ENCODE measurements at regions not wholly inside any gene's neighbourhood (a gene's known extent, or its start where the extent isn't known, plus 50 kb on each side); places are given as distances from the start of the nearest gene placed in this dataset.
"Not testable (repeated sequence)": the region's sequence is repeated elsewhere in the genome, so short reads cannot be mapped to it uniquely, and the experiment has no call there.

DNA sequence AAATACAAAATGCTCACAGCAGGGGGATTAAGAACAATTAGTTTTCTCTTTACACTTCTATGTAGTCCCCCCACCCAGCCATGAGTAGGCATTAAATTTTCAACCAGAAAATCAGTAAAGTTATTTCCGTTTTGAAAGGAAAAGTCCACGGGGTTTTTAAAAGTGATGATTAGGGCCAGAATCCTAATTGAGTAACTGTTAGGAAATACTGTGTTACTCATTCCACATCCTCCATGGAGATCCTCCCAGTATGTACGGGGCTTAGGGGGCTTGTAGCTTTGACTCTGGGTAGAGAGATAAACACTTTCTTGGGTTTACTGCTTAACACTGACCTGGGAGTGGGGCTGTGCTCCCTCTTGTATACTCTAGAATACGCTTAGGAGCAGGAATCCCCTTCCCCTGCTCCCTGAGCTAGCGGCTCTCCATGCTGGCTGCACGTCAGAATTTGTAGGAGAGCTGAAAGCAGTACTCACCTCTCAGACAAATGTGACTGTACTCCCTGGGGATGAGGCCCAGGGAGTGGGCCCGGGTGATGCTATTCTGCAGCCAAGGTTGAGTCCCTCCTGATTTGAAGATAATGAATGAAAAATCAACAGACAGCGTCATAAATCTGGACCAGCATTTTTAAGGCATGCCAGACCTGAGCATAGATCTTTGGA, 100.5 kb downstream of the SLC4A3 start:
- DNase-seq (ENCODE audit: low read depth) = no peak

GRCh38 chr2:219728991-219729487, 101.6 kb downstream of the SLC4A3 start:
- no peak for DNase-seq (ENCODE audit: low read depth)

- DNase-seq (ENCODE audit: low read depth) = no peak
These were observed 103.7 kb downstream of the SLC4A3 start for GRCh38 chr2:219731173-219731572.

GRCh38 chr2:219733106-219733505, 105.7 kb downstream of the SLC4A3 start:
- no peak for DNase-seq (ENCODE audit: low read depth)

- DNase-seq (ENCODE audit: low read depth) = no peak
These were observed 106.3 kb downstream of the SLC4A3 start for GRCh38 chr2:219733746-219734145.

- no peak for DNase-seq (ENCODE audit: low read depth)
These were observed 108.8 kb downstream of the SLC4A3 start for GRCh38 chr2:219736209-219736608.

GRCh38 chr2:219737270-219737691, 109.9 kb downstream of the SLC4A3 start:
- no peak for DNase-seq (ENCODE audit: low read depth)

GRCh38 chr2:219739066-219739465, 111.6 kb downstream of the SLC4A3 start:
- DNase-seq (ENCODE audit: low read depth) = no peak

- DNase-seq (ENCODE audit: low read depth) = no peak
These were observed 112.5 kb downstream of the SLC4A3 start for GRCh38 chr2:219739866-219740440.

DNA sequence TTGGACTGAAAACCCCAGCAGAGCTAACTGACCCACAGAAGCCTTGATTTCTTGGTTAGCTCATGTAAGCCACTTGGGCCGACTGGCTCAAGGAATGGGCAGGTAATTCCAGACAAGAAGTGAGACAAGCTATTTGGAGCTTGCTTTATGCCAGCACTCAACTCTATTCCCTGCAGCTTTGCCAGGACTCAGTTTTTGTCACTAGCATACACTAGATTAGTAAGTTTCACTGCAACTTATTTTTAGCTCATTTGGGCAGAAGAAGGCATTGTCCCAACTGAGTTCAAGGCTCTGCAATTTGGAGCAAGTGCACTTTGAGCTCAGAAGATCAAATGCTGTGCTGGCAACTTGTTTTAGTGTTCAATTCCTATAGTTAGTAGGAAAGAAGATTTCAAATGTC, 116.1 kb downstream of the SLC4A3 start:
- no peak for DNase-seq (ENCODE audit: low read depth)

DNA sequence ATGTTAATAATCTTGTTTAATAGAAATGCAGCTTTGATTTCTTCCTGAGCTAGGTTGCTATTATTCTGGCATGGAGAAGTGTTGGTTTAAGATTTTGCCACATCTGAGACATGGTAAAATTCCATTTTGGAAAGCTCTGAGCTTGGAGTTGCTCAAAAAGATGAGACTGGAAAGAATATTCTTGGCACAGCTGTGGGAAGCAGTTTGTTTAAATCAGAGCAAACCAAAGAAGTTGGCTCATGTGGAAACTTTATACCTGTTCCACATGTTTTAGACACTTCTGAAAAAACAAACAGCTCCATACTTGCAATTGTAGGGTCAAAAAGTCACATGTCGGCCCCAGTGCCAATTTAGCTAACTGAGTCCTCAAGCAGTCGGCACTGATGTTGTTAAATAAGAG, 116.6 kb downstream of the SLC4A3 start:
- DNase-seq (ENCODE audit: low read depth) = no peak

DNA sequence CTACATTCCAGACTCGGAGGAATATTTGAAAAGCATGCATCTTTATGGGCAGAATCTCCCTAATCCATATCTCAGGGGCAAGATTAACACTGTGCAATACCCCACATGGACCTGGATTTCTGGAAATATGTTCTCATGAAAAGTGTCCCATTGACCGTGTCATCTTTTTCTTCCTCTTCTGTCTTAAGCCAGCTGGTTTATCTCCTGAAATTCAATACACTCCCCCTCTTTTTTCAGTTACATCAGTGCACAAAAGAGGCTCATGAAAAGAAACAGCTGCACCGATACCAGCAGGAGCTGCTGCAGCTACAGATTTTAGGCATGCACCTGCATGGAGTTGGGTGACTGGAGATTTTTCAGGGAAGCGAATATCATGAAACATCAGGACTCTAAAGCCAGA, 117.2 kb downstream of the SLC4A3 start:
- DNase-seq (ENCODE audit: low read depth) = no peak

- no peak for DNase-seq (ENCODE audit: low read depth)
These were observed 120.2 kb downstream of the SLC4A3 start for GRCh38 chr2:219747637-219748036.

DNA sequence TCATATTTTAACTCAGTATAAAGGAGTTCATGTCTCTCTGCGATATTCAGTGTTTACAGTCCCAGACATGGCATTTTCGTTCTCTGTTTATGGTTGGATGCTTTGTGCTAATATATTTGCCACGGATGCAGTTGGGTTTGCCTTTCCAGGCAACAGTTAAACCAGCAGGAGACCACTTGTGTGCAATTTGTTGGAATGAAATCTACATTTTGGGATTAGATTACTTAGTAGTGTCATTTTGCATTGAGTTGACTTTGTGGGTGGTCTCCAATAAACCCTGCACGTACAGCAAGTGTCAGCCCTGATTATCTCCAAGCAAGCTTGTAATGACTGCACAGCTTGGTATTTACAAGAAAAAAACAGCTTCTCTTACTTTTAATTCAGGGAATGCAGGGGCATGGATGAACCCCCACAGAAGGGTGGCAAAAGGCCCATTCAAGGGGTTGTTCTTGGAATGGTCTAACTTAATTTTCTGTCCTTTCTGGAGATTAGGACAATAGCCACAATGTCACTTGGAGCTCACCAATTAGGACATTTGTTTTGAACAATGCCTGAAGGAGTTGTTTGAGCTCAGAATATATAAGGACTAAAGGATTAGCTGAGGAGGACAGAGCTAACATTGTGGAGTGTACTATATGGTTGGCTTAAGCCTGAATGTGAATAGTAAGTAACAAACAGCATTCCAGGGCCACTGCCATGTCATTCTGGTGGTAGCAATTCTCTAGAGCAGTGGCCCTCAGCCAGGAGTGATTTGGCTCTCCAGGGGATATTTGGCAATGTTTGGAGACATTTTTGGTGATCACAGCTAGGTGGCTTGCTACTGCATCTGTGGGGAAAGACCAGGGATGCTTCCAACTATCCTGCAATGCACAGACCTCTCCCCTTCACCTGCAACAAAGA, 121.5 kb downstream of the SLC4A3 start:
- DNase-seq (ENCODE audit: low read depth) = no peak

- DNase-seq (ENCODE audit: low read depth) = not testable (repeated sequence)
These were observed 123.7 kb downstream of the SLC4A3 start for GRCh38 chr2:219751121-219751520.

DNA sequence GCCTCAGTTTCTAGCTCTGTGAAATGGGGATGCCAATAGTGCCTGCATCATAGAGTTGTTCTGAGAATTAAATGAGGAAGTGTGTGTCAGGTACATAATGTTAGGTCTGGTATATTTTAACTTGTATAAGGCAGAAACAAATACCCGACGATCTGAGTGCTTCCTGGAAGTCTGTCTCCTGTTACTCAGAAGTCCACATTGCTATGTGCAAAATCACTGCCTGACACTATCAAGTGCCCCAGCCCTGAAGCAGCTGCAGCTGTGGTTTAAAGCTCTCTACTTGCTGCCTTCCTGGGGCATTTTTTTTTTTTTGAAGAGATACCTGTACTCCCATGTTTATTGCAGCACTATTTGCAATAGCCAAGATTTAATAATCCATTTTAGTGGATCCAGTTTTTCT, 125.3 kb downstream of the SLC4A3 start:
- DNase-seq (ENCODE audit: low read depth) = no peak

GRCh38 chr2:219758907-219759680, 131.7 kb downstream of the SLC4A3 start:
- no peak for DNase-seq (ENCODE audit: low read depth)

DNA sequence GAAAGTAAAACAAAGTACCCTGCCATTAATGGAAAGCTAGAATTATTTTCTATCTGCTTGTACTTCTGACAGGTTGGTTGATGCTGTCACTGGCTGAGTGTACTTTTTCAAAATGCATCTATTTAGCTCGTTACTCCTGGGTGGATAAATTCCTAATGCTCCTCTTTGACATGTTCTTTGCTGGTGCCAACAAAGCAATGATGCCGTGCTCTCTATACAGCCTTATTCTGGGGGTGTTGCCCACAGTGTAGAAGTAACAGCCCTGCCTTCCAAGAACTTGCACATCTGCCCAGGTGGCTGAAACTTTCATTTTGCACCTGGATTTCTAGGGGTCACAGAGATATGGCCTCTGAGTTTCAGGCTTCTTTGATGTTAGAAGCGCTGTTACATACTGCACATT, 132.4 kb downstream of the SLC4A3 start:
- no peak for DNase-seq (ENCODE audit: low read depth)

GRCh38 chr2:219765231-219765911, 137.9 kb downstream of the SLC4A3 start:
- no peak for DNase-seq (ENCODE audit: low read depth)

DNA sequence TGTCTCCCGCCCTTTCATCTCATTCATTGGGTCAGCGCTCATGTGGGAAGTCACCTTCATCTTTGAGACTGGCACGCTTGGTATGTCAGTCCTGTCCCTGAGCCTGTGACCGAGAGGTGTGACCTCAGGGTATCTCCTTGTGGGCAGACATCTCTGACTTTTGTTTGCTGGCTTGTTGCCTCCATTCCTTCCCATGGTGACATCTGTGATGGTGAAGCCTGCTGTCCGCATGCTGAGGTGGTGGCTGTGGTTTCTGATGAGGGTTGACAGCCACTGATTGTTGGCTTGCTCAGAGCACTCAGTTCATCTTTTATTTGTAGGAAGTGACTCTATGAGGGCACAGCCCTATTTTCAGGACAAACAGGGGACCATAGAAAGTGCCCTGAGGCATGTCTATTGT, 139.2 kb downstream of the SLC4A3 start:
- DNase-seq (ENCODE audit: low read depth) = no peak

DNA sequence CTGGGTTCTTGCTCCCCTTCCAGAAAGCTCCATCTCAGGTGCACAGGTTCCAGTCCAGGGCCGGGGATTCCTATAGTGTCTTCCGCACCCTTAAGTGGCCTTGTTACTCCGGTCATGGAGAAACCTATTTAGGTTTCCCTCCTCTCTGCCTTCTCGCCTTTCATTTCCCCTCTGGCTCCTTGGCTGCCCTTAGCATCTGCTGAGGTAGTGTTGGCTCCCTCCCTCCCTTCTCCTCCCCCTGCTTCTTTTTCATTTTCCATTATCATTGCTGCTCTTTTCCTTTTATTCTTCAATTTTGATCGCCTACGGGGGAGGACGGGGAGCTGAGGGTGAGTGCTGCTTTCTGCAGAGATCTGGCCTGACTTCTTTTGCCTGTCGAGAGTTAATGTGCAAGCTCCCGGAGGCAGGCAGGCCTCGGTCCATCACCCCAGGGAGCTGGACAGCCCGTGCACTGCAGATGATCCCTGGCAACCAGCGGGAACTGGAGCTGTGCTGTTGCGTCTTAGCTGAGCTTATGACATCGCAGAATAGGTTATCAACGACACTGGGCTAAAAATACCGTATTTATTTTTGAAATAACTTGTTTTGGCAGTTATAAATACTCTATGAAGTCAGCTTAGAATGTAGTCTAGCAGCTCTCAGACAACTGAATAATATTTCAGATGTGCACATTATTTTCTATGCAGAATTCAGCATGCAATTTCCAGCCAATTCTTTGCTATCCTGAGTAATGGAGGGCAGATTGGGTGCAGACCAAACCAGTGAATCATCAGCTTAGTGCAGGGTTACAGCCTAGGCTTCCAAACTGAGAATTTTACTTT, 141.9 kb downstream of the SLC4A3 start:
- DNase-seq (ENCODE audit: low read depth) = no peak
